ENCODE measurements at regions not wholly inside any gene's neighbourhood (a gene's known extent, or its start where the extent isn't known, plus 50 kb on each side); places are given as distances from the start of the nearest gene placed in this dataset.

GRCh38 chr5:9737265-9737664 is 107.1 kb upstream of the TAS2R1 start:
- no peak overlapping the region for H3K4me3 ChIP-seq (ENCODE audit: insufficient read depth, low read depth, low read length)
- H4K8ac ChIP-seq (ENCODE audit: low read depth in 2 of 2, low read length in 2 of 2), result no peak overlapping the region
- H3K79me1 ChIP-seq (ENCODE audit: low read depth in 1 of 2, low read length in 2 of 2), result no peaks in the 10 kb centered on the region
- peak overlapping the region; percentile 53 for H2AFZ ChIP-seq (replicated peaks; ENCODE audit: low read length, poor library complexity)
- peaks cover 2% of the 10 kb centered on the region; the same call in 1 of the 2 replicates for H3K9me1 ChIP-seq (ENCODE audit: insufficient read depth, low read length)
- no peak overlapping the region for H3K4me2 ChIP-seq (ENCODE audit: low read depth, low read length)
- in situ Hi-C loops (cut with MboI; ENCODE audit: low sequenced_read_pairs), result no loop called here
- no peak overlapping the region for H2BK15ac ChIP-seq (ENCODE audit: low read depth, low read length)
- ChIA-PET POLR2A (ENCODE audit: unreplicated experiment) (no interaction called here), CTCF (interaction anchor here (1.2 kb wide), 1 partner anchor 21 kb away, joined by 3 read pairs; no protein-coding TSS in a partner anchor)
- H4K5ac ChIP-seq (ENCODE audit: low read depth, low read length), result no peak overlapping the region
- H3K14ac ChIP-seq (replicated peaks; ENCODE audit: low read depth, low read length), result 0 out of 2 replicates have a peak overlapping the region, but pooled peaks have one; percentile 26
- H3K4ac ChIP-seq (ENCODE audit: low read depth, low read length), result no peak overlapping the region
- H2BK120ac ChIP-seq (ENCODE audit: low read depth, low read length), result peak overlapping the region; percentile 45; the same call in 1 of the 2 replicates
- H3K9ac ChIP-seq (ENCODE audit: low read depth, low read length), result no peak overlapping the region
- no peak overlapping the region for H3K18ac ChIP-seq (ENCODE audit: low read depth, low read length)
- H3K36me3 ChIP-seq (ENCODE audit: control insufficient read depth, insufficient read depth, low read length), result no peaks in the 10 kb centered on the region
- H4K20me1 ChIP-seq (ENCODE audit: insufficient read depth, low read length), result no peaks in the 10 kb centered on the region
- WGBS, 2 experiments (ENCODE audit: extremely low coverage in 2 of 2, insufficient read length in 1 of 2), result no CpG with 5 or more reads among the region's 4 CpGs
- BruUV-seq (replicated peaks), result no TSS peak
- H2AK5ac ChIP-seq (ENCODE audit: low read depth, low read length), result 0 out of 2 replicates have a peak overlapping the region, but pooled peaks have one; percentile 10
- TF ChIP-seq NFE2L2 (IDR thresholded peaks at IDR 0.05; ENCODE audit: low read depth, low read length) (no peak), MAFK (IDR thresholded peaks at IDR 0.05; ENCODE audit: low read depth, low read length) (no peak), POLR2A (IDR thresholded peaks at IDR 0.05; ENCODE audit: low read depth, low read length) (no peak)
- H2BK20ac ChIP-seq (ENCODE audit: low read depth, low read length), result no peak overlapping the region; the same call in 1 of the 2 replicates
- H2AK9ac ChIP-seq (replicated peaks; ENCODE audit: low read depth, low read length, poor library complexity), result no peak overlapping the region
- DNase-seq (no peak), ATAC-seq (ENCODE audit: low read depth) (no peak)
- no peaks in the 10 kb centered on the region for H3K27me3 ChIP-seq (ENCODE audit: control insufficient read depth, insufficient read depth, low read length)
- no peak overlapping the region for H2BK5ac ChIP-seq (ENCODE audit: low read depth, low read length, poor library complexity, severe bottlenecking)
- no peak overlapping the region for H3K56ac ChIP-seq (ENCODE audit: extremely low read depth, insufficient read depth, low read length)
- peaks cover 4% of the 10 kb centered on the region; the same call in 1 of the 2 replicates for H3K4me1 ChIP-seq (ENCODE audit: control insufficient read depth, insufficient read depth, low read length)
- 0 out of 2 replicates have a peak overlapping the region, but pooled peaks have one; percentile 37 for H3K23ac ChIP-seq (ENCODE audit: low read depth, low read length)
- H4K91ac ChIP-seq (ENCODE audit: insufficient read depth, low read depth, low read length), result no peak overlapping the region
- no peak overlapping the region for H3K27ac ChIP-seq (ENCODE audit: insufficient read depth, low read length)
- no peaks in the 10 kb centered on the region for H3K9me3 ChIP-seq (ENCODE audit: control insufficient read depth, insufficient read depth, low read length)
- dilution Hi-C loops (cut with HindIII; ENCODE audit: low sequenced_read_pairs, unreplicated experiment), result no loop called here
- intact Hi-C loops (cut with micrococcal nuclease), result no loop called here

Measured in IMR-90 (cell line).